ENCODE measurements at regions not wholly inside any gene's neighbourhood (a gene's known extent, or its start where the extent isn't known, plus 50 kb on each side); places are given as distances from the start of the nearest gene placed in this dataset.

DNA sequence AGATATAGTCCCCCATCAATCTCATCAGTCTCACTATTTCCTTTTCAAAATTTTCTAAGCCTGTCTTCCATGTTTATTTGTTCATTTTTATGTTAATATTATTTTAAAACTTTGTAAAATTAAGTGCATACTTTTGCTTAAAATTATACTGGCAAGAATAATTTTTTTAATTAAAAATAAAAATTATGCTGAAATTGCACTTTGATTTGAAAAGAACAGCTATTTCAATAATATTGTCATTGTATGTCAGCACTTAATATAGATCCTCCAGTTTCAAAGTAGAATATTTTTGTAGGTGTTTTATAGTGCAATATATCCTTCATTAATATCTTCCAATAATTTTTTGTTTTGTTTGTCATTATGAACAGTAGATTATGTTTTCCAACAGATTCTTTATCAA lies 99.0 kb upstream of the MAGI2 start:
- Histone ChIP-seq H3K9me3 (no peaks in the 10 kb centered on the region), H3K4me3 (no peak overlapping the region), H3K27me3 (no peaks in the 10 kb centered on the region), H3K4me1 (no peaks in the 10 kb centered on the region), H3K27ac (no peak overlapping the region), H3K36me3 (no peaks in the 10 kb centered on the region)
- intact Hi-C loops (cut with DNase I), result no loop called here
- DNase-seq, result no peak
- TF ChIP-seq POLR2A (IDR thresholded peaks at IDR 0.05), result no peak
- TF ChIP-seq, protein P1, sequence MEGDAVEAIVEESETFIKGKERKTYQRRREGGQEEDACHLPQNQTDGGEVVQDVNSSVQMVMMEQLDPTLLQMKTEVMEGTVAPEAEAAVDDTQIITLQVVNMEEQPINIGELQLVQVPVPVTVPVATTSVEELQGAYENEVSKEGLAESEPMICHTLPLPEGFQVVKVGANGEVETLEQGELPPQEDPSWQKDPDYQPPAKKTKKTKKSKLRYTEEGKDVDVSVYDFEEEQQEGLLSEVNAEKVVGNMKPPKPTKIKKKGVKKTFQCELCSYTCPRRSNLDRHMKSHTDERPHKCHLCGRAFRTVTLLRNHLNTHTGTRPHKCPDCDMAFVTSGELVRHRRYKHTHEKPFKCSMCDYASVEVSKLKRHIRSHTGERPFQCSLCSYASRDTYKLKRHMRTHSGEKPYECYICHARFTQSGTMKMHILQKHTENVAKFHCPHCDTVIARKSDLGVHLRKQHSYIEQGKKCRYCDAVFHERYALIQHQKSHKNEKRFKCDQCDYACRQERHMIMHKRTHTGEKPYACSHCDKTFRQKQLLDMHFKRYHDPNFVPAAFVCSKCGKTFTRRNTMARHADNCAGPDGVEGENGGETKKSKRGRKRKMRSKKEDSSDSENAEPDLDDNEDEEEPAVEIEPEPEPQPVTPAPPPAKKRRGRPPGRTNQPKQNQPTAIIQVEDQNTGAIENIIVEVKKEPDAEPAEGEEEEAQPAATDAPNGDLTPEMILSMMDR (IDR thresholded peaks at IDR 0.05), result no peak
- no peak for ATAC-seq

- 28% methylated on average over 3 of the region's 3 CpGs for WGBS (ENCODE audit: insufficient coverage, low coverage, low lambda C conversion rate, missing lambda C conversion rate)
- no peak for ATAC-seq
Observed at GRCh38 chr7:79548727-79549126, 95.3 kb upstream of the MAGI2 start.

GRCh38 chr7:79547132-79547531 lies 93.7 kb upstream of the MAGI2 start:
- Histone ChIP-seq H3K4me1 (no peaks in the 10 kb centered on the region), H3K9me3 (no peaks in the 10 kb centered on the region), H3K4me3 (no peak overlapping the region), H3K27me3 (no peaks in the 10 kb centered on the region), H3K27ac (no peak overlapping the region), H3K36me3 (no peaks in the 10 kb centered on the region)
- TF ChIP-seq, protein P1 (IDR thresholded peaks at IDR 0.05), result no peak
- TF ChIP-seq POLR2A (IDR thresholded peaks at IDR 0.05), result no peak
- DNase-seq (no peak), ATAC-seq (no peak)
- intact Hi-C loops (cut with DNase I), result no loop called here
- WGBS (ENCODE audit: insufficient coverage, low coverage, low lambda C conversion rate, missing lambda C conversion rate), result 92% methylated on average over 2 of the region's 2 CpGs

More at GRCh38 chr7:79548727-79549126, 95.3 kb upstream of the MAGI2 start:
- intact Hi-C loops (cut with DNase I), result no loop called here
- H3K36me3 ChIP-seq, result no peaks in the 10 kb centered on the region
- no peak overlapping the region for H3K4me3 ChIP-seq
- H3K9me3 ChIP-seq, result no peaks in the 10 kb centered on the region
- no peak for DNase-seq
- no peak for TF ChIP-seq POLR2A (IDR thresholded peaks at IDR 0.05)
- TF ChIP-seq, protein P1 (IDR thresholded peaks at IDR 0.05), result no peak
- H3K27me3 ChIP-seq, result no peaks in the 10 kb centered on the region
- H3K4me1 ChIP-seq, result no peaks in the 10 kb centered on the region
- H3K27ac ChIP-seq, result no peak overlapping the region

GRCh38 chr7:79540592-79540991 lies 87.1 kb upstream of the MAGI2 start:
- Histone ChIP-seq H3K4me1 (no peaks in the 10 kb centered on the region), H3K4me3 (no peak overlapping the region), H3K36me3 (no peaks in the 10 kb centered on the region), H3K27ac (no peak overlapping the region), H3K9me3 (no peaks in the 10 kb centered on the region), H3K27me3 (no peaks in the 10 kb centered on the region)
- no peak for DNase-seq
- no peak for TF ChIP-seq POLR2A (IDR thresholded peaks at IDR 0.05)
- TF ChIP-seq, protein P1 (IDR thresholded peaks at IDR 0.05), result no peak
- intact Hi-C loops (cut with DNase I), result no loop called here
- 63% methylated on average over 1 of the region's 1 CpG for WGBS (ENCODE audit: insufficient coverage, low coverage, low lambda C conversion rate, missing lambda C conversion rate)
- ATAC-seq, result no peak

DNA sequence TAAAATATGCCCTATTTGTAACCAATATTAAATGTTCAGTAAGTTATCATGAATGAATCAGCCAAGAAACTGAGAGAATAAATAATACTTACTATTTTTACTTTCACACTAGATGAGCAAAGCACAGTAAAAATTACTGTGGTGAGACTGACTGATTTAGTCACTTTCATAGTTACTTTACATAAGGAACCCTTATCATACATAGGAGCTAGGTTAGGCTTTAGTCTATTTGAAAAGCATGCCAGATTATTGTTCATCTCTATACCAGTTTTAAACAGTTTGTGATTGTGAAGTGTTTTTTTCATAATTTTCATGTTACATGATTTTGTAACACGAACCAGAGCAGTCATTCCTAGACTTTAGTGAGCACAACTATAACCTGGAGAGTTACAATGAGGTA lies 80.7 kb upstream of the MAGI2 start:
- no peaks in the 10 kb centered on the region for H3K9me3 ChIP-seq
- DNase-seq, result no peak
- H3K36me3 ChIP-seq, result no peaks in the 10 kb centered on the region
- no peak for ATAC-seq
- H3K27ac ChIP-seq, result no peak overlapping the region
- H3K4me1 ChIP-seq, result peaks cover 0 to 5% (median 2%) of the 10 kb centered on the region in 4 donors
- 29% methylated on average over 1 of the region's 1 CpG for WGBS (ENCODE audit: insufficient coverage, low coverage, low lambda C conversion rate, missing lambda C conversion rate)
- H3K4me3 ChIP-seq, result no peak overlapping the region
- intact Hi-C loops (cut with DNase I), result no loop called here
- no peaks in the 10 kb centered on the region for H3K27me3 ChIP-seq
- no peak for TF ChIP-seq POLR2A (IDR thresholded peaks at IDR 0.05)
- TF ChIP-seq, protein P1 (IDR thresholded peaks at IDR 0.05), result no peak

Measured in right lobe of liver (tissue), 6 donors.